DOHH2 (cell line): ENCODE measurements at regions not wholly inside any gene's neighbourhood (a gene's known extent, or its start where the extent isn't known, plus 50 kb on each side); places are given as distances from the start of the nearest gene placed in this dataset.

Experiments used
- EZH2phosphoT487 ChIP-seq: fragments of 200-600 bp; sonication (generic); IDR thresholded peaks from 2 replicates; pipeline ENCODE4 v1.6.1; 2017; ENCODE audit warnings: borderline replicate concordance, mild to moderate bottlenecking, antibody characterized with exemption, low read length, moderate library complexity, mixed read lengths
- TF ChIP-seq, protein P1 (sequence below): fragments of 200-600 bp; sonication (generic); IDR thresholded peaks from one replicate; pipeline ENCODE4 v1.5.1; 2014; ENCODE audit warnings: antibody characterized with exemption, mild to moderate bottlenecking, low read depth, low read length; ENCODE audit not compliant: poor library complexity, severe bottlenecking

DNA sequence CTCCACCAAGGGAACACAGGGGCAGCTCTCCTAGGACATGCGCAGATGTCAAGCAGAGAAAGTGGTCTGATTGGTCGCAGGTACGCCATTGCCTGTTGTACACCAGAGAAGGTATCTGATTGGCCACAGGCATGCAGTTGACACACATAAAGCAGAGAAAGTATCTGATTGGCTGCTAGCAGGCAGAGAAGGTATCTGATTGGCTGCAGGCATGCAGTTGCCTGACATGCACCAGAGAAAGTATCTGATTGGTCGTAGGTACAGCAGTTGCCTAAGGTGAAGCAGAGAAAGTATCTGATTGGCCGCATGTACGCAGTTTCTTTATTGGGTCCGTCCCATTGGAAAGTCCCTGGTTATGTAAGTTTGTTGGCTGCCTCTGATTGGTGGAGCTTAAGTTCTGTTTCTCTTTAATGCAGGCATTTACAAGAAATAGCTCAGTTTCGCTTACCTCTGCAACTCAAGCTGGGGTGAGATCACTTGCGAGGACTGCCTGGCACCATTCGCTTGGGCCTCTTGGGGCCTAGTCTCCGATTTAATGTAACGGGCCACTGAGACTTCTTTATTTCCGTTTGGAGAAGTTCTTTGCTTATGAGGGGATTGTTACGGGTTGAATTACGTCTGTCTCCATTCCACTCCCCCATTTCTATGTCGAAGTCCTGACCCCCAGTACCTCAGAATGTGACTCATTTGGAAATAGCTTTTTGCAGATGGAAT is 74.2 kb downstream of the SIK1 start:
- TF ChIP-seq, protein P1, sequence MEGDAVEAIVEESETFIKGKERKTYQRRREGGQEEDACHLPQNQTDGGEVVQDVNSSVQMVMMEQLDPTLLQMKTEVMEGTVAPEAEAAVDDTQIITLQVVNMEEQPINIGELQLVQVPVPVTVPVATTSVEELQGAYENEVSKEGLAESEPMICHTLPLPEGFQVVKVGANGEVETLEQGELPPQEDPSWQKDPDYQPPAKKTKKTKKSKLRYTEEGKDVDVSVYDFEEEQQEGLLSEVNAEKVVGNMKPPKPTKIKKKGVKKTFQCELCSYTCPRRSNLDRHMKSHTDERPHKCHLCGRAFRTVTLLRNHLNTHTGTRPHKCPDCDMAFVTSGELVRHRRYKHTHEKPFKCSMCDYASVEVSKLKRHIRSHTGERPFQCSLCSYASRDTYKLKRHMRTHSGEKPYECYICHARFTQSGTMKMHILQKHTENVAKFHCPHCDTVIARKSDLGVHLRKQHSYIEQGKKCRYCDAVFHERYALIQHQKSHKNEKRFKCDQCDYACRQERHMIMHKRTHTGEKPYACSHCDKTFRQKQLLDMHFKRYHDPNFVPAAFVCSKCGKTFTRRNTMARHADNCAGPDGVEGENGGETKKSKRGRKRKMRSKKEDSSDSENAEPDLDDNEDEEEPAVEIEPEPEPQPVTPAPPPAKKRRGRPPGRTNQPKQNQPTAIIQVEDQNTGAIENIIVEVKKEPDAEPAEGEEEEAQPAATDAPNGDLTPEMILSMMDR, result no peak
- TF ChIP-seq EZH2phosphoT487, result no peak
